Epithelial cell of esophagus (primary cell): ENCODE measurements at regions not wholly inside any gene's neighbourhood (a gene's known extent, or its start where the extent isn't known, plus 50 kb on each side); places are given as distances from the start of the nearest gene placed in this dataset.
A peak's percentile ranks its signal among the peaks of the same experiment; 100 is the strongest.
"Not testable (repeated sequence)": the region's sequence is repeated elsewhere in the genome, so short reads cannot be mapped to it uniquely, and the experiment has no call there.

Source experiments
- DNase-seq: peaks from one replicate; pipeline ENCODE4 v3.0.0; 2010; ENCODE audit warnings: low read depth
- H3K4me3 ChIP-seq: 2 replicates; pipeline ENCODE4 v1.5.1; 2011; ENCODE audit warnings: mild to moderate bottlenecking, low read length, control low read depth
- TF ChIP-seq, protein P1 (sequence below): IDR thresholded peaks from 2 replicates; pipeline ENCODE4 v1.5.1; 2011; ENCODE audit warnings: low read depth, mild to moderate bottlenecking, low read length, control low read depth, inconsistent platforms; ENCODE audit not compliant: insufficient read depth; ENCODE audit errors: missing control alignments

GRCh38 chr7:81299711-81300110, 380.9 kb upstream of the SEMA3C start:
- H3K4me3 ChIP-seq = no peak overlapping the region
- TF ChIP-seq, protein P1, sequence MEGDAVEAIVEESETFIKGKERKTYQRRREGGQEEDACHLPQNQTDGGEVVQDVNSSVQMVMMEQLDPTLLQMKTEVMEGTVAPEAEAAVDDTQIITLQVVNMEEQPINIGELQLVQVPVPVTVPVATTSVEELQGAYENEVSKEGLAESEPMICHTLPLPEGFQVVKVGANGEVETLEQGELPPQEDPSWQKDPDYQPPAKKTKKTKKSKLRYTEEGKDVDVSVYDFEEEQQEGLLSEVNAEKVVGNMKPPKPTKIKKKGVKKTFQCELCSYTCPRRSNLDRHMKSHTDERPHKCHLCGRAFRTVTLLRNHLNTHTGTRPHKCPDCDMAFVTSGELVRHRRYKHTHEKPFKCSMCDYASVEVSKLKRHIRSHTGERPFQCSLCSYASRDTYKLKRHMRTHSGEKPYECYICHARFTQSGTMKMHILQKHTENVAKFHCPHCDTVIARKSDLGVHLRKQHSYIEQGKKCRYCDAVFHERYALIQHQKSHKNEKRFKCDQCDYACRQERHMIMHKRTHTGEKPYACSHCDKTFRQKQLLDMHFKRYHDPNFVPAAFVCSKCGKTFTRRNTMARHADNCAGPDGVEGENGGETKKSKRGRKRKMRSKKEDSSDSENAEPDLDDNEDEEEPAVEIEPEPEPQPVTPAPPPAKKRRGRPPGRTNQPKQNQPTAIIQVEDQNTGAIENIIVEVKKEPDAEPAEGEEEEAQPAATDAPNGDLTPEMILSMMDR = no peak
- peak; percentile 28 for DNase-seq

GRCh38 chr7:81298951-81299666, 380.3 kb upstream of the SEMA3C start:
- TF ChIP-seq, protein P1 = no peak
- DNase-seq = peak; percentile 94
- H3K4me3 ChIP-seq = no peak overlapping the region

- no peak overlapping the region for H3K4me3 ChIP-seq
- TF ChIP-seq, protein P1 = no peak
- DNase-seq = peak; percentile 6
Measured at GRCh38 chr7:81297317-81297716, 378.5 kb upstream of the SEMA3C start.

- TF ChIP-seq, protein P1 = no peak
- no peak for DNase-seq
- no peak overlapping the region for H3K4me3 ChIP-seq
Measured at GRCh38 chr7:81296726-81297125, 377.9 kb upstream of the SEMA3C start.

GRCh38 chr7:81294897-81295515, 376.2 kb upstream of the SEMA3C start:
- no peak overlapping the region for H3K4me3 ChIP-seq
- DNase-seq = no peak
- TF ChIP-seq, protein P1 = no peak

- no peak for DNase-seq
- H3K4me3 ChIP-seq = no peak overlapping the region
- TF ChIP-seq, protein P1 = no peak
Measured at GRCh38 chr7:81293806-81294205, 375.0 kb upstream of the SEMA3C start.

DNA sequence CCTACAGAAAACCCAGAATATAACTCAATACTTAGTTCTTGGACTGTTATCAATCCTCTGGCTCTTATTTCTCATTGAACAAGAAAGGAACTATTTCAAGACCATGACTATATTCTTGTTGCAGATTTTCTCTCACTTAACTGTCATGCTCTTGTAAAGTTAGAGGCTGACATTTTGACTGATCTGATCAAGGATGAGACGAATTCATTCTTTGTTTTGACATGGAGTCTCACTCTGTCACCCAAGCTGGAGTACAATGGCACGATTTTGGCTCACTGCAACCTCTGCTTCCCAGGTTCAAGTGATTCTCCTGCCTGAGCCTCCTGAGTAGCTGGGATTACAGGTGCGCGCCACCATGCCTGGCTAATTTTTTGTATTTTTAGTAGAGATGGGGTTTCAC, 367.9 kb upstream of the SEMA3C start:
- DNase-seq, H3K4me3 ChIP-seq: not testable (repeated sequence)
